SK-N-SH (cell line): ENCODE measurements at regions not wholly inside any gene's neighbourhood (a gene's known extent, or its start where the extent isn't known, plus 50 kb on each side); places are given as distances from the start of the nearest gene placed in this dataset.

Source experiments
- CTCF ChIP-seq: fragments of 200-600 bp; sonication (generic); IDR thresholded peaks from 2 replicates; pipeline ENCODE4 v1.6.1; 2017; ENCODE audit warnings: antibody characterized with exemption, mild to moderate bottlenecking, moderate library complexity
- EP300 ChIP-seq, 2 experiments: IDR thresholded peaks; 2 replicates each; pipeline versions ENCODE4 v1.4.0 to v1.6.1; 2012; ENCODE audit warnings: borderline replicate concordance in 1 of 2, low read depth in 1 of 2, low read length in 1 of 2
- EZH2phosphoT487 ChIP-seq: fragments of 200-600 bp; sonication (generic); IDR thresholded peaks from 2 replicates; pipeline ENCODE4 v1.6.1; 2017; ENCODE audit warnings: low read depth, mixed run types, mild to moderate bottlenecking, antibody characterized with exemption, moderate library complexity, borderline replicate concordance
- FOXM1 ChIP-seq: IDR thresholded peaks from 2 replicates; pipeline ENCODE4 v1.4.0; 2012; ENCODE audit warnings: low read depth, mild to moderate bottlenecking
- JUND ChIP-seq: IDR thresholded peaks from 2 replicates; pipeline ENCODE4 v1.4.0; 2012
- POLR2AphosphoS5 ChIP-seq: IDR thresholded peaks from 2 replicates; pipeline ENCODE4 v1.6.1; 2012; ENCODE audit warnings: low read depth, low read length
- RXRA ChIP-seq: IDR thresholded peaks from 2 replicates; pipeline ENCODE4 v1.4.0; 2012; ENCODE audit warnings: low read depth, mild to moderate bottlenecking, borderline replicate concordance
- SMC3 ChIP-seq: IDR thresholded peaks from 2 replicates; pipeline ENCODE4 v1.6.1; 2012; ENCODE audit warnings: low read depth, low read length, improper control_type of control experiment

GRCh38 chr22:27116312-27117086 lies 459.1 kb downstream of the MIAT start:
- TF ChIP-seq CTCF (no peak), JUND (no peak), EZH2phosphoT487 (no peak), EP300 (IDR thresholded peaks at IDR 0.05; ENCODE audit: borderline replicate concordance in 1 of 2, low read depth in 1 of 2, low read length in 1 of 2) (no peak), FOXM1 (no peak), POLR2AphosphoS5 (no peak), SMC3 (no peak), RXRA (no peak)
